NK-92 treated with Interleukin-12 subunit alpha and Interleukin-12 subunit beta, amount 100 ng/mL, for 24 hours (cell line): ENCODE measurements at regions not wholly inside any gene's neighbourhood (a gene's known extent, or its start where the extent isn't known, plus 50 kb on each side); places are given as distances from the start of the nearest gene placed in this dataset.

Source experiments
- DNase-seq: peaks from one replicate; lab custom pipeline; 2025; lab: John Stamatoyannopoulos, UW

DNA sequence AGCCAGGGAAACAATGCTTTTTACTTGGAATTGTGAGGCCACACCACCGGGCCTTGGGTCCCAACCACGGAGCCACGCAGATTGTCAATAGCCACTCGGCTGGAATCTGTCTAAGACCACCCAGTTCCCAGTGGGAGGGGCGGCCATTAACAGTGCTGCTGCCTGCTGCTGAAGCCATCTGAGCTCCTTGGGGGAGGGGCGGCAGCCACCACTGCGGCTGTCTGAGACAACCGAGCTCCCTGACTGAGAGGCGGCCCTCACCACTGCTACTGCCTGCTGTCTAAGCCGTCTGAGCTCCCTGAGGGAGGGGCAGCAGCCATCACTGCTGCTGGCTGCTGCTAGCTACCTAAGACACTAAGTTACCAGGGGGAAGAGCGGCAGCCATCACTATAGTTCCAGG, 64.3 kb downstream of the DMRTA2 start:
- DNase-seq, result no peak

DNA sequence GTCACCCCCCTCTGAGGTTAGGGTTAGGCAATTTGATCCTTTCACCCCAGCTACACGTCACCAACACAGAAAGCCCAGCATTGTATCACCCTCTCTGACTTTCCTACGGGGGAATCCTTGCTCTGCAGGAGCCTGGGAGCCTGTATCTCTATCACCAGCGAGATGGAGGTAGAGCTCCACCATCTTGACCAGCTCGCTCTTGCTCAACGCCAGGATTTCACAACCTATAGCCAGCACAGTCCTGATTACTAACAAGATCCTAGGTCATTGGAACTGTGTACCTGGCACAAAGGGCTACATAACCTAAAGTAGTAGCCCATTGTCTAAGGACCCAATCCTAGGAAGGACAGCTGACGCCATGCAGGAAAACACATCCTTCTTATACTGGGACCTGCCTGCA, 66.1 kb downstream of the DMRTA2 start:
- no peak for DNase-seq

DNA sequence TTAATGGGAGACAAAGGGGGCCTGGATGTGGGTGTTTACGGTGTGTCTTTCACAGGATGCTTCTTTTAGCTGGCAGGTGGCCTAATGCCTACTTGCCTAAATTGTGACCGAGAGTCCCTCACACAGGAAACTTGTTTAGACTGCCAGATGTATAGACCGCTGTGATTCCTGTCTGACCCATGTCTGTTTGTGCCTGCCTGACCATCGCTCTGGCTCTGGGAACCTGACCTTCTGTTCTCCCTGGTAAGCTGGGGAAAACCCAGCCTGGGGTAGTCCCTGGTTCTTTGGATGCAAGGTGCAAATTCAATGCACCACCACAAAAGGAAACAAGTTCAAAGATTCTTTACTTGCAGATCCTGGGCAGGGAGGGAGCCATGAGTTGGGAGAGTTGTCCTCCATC, 68.4 kb downstream of the DMRTA2 start:
- no peak for DNase-seq

DNA sequence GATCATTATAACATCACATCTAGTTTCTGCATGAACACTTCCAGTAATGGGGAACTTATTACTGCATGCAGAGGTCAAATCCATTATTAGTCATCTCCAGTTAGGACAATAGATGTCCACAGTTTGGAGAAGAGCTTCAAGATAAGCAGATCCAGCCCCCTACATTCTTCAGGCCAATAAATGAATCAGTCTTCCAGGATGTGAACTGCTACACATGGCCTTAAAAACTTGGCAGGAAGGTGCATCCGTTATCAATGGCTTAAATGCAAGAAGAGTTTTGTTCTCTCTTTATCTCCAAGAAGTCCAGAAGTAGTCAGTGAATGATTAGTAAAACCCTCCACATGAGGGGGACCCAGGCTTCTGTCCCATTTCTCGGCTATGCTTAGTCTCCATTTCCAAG, 70.8 kb downstream of the DMRTA2 start:
- no peak for DNase-seq

DNA sequence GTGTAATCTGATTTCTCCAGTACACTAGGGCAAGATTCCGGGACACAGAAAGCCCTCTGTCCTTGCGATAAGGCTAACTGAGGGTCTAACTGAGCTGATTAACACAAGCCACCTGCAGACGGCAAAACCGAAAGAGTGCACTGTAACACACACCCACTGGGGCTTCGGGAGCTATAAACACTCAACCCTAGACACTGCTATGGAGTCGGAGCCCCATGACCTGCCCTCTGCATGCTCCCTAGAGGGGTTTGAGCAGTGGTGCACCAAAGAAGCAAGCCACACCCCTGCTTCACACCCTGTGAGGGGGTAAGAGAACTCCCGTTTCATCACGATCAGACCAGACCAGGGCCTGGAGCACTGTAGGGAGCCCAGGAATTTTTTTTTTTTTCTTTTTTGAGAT, 72.4 kb downstream of the DMRTA2 start:
- DNase-seq, result no peak

DNA sequence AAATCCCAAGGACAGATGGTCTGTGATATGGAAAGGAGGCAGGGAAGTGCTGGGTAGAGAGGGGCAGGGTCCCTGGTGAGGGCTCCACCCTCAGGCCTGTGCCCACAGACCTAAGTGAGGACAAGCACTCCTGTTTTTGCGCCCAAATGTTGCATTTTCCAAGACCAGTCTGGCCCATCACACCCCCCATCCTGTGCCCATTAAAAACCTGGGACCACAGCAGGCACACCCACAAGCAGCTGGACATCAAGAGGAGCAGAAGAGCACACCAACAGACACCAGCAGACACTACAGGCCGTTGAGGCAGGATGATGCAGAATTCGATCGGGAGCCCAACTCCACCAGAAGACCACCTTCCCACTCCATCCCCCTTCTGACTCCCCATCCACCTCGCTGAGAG, 72.8 kb downstream of the DMRTA2 start:
- no peak for DNase-seq

DNA sequence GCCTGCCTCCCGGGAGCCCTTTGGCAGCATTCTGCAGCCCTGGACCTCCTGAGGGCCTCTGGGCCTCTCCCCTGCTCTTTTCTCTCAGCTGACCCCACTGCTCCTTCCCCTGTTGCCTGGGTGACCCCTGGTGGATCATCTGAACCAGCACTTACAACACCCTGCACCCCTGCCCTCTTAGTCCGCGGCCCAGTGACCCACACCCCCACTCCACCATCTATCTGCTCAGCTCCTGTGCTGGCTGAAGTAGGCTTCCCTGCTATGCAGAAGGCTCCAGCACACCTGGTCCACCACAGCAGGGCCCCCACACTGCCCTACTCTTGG, 74.0 kb downstream of the DMRTA2 start:
- DNase-seq, result no peak

DNA sequence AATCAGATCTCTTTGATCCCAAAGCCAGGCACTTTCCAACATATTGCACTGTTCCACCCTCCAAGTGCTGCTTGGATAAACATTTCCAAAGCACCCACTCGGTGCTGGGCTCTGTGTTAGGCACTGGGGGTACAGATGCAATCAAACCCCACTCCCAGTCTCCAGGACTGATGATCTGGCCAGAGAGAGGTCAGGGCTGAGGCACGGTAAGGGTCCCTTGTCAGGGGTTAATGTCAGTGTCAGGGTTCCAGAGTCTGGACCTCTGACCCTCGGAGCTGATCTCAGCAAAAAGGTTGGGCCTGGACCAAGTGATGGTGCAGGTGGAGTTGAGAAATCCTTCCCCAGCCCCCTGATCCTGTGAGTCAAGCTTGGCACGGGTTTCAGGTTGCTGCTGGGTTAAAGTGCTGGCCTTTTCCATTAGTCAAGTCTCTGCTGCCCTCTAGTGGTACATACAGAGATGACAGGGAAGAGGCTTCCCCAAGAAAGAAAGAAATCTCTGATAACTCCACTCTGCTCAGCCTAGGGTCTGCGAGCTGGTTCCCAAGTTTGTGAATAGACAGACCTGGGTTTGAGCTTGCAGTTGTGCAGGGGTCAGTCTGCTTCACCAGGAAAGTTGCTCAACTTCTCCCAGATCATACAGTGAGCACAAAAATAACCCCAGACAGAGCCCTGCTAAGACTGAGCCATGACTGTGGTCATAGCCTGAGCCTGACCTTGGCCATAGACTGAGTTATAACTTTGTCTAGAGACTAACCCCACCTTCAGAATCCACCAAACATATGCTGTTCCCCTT, 74.6 kb downstream of the DMRTA2 start:
- DNase-seq, result peak; percentile 25

DNA sequence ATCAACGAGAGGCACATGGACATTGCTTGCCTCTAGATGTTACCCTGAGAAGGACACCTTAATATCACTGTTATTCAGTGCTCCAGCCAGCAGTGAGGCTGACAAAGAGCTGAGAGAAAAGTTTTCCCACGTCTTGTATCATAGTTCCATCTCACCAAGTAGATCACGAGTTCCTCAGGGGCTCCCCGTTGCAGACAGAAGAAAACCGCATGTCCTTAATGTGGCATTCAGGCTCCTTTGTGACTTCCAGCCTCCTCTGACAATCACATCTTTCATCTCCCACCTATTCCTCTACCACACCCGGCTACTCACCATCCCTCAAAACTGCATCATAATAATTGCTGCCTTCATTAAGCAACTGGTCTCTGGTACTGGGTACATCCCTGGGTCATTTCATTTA, 75.3 kb downstream of the DMRTA2 start:
- no peak for DNase-seq

DNA sequence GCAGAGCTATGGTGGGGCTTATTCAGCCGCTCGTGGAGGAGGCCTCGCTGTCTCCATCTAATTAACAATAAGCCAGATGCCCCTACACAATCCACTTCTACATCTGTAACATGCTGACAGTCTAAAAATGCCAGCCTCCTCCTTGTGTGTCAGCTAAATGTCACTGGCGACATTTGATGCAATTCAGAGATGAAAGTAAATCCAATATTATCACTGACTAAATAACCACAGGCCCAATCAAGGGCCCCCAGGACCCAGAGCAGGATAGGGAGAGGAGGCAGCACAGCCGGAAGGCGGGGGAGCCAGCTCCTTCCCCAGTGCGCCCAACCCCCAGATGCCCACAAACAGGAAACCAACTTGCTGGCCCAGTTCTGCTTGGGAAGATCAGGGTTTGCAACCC, 76.6 kb downstream of the DMRTA2 start:
- DNase-seq, result no peak

DNA sequence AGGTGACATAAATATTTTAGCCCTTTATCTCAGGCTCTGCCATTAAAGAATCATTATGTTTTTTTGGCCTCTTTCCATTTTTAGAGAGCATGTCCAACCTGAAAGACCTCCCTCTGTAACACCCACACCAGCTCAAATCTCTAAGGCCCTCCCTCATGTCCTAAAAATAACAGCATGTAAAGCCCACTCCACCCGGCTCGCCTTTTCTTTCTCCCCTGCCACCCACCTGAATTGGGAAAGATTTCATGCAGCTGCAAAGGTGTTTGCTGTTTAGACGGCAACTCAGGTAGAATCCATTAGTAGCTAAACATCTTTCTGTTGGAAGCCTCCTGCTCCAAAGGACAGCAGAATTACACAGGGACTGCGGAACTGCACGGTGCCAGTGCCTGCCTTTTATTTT, 79.9 kb downstream of the DMRTA2 start:
- DNase-seq, result no peak

DNA sequence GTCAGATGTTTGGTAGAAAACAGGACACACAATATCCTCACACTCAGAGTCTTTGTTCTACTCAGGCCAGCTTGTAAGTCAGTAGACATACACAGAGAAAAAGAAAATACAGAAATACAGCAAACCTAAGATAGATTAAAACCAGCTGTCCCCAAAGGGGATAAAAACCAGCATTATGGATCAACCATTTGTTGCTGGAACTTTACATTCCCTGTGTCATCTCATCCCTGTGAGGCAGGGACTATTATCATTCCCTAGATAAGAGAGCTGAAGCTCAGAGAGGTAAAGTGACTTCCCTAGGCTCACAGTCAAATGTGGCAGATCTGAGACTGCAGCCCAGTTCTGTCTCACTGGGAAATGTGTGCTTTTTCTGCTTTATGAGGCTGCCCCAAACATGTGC, 80.7 kb downstream of the DMRTA2 start:
- no peak for DNase-seq

DNA sequence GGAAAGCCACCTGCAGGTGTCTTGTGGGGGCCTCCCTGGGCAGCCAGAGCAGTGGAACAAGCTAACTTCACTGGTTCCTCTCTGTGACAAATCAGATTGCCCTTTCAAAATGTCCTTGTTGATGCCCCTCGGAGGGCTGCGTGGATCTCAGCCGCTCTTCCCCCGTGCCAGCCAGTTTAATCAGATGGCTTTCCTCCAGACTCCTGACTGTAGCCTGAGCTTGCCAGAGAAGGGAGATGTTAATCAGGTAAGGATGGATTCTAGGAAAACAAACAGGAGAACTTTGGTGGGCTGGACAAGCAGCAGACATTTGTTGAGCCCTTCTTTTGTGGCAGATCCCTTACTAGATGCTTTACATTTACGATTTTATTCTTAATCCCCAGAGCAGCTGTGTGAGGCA, 88.2 kb downstream of the DMRTA2 start:
- DNase-seq, result no peak

DNA sequence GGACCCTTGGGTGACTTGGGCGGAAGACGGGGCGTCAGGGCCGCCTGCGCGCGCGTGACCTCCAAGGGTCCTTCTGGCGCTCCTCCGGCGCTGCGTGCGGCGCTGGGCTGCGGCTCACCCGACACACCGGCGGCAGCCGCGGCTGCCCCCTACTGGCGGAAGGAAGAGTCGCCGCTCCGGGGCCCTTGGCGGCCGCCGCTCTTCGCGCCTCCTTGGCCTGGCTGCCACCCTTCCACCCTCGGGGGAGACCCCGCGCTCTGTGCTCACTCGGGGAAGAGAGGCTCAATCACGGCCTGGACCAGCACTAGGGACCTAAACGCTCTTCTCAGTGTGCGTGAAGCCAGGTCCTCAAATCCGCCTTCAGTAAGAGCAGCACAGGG, 89.7 kb downstream of the DMRTA2 start:
- no peak for DNase-seq

DNA sequence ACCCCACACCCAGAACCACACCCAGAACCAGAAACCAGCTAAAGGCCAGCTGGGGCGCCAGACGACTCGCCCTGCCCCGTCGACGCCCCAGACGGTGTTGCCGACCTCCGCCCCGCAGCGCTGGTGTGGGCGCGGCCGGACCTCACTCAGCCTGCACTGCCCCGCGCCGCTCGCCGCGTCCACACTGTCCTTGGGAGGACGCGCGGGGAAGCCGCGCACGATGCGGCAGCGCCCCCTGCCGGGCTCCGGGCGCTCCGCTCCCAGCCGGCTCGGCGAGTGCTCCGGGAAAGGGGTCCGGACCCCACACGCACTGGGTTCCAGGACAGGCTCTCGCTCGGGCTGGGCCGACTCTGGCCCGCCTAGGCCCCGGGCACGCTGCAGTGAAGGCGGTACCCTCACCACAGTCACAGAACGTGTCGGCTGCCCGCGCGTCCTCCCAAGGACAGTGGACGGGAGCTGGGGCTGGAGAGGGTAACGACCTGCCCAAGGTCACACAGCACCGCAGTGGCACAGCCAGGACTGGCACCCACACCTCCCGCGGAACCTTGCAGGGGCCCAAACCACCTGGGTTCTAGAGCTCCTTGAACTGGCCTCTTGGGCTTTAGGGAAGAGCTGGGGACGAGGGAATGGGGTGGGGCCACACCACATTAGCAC, 90.2 kb downstream of the DMRTA2 start:
- no peak for DNase-seq

DNA sequence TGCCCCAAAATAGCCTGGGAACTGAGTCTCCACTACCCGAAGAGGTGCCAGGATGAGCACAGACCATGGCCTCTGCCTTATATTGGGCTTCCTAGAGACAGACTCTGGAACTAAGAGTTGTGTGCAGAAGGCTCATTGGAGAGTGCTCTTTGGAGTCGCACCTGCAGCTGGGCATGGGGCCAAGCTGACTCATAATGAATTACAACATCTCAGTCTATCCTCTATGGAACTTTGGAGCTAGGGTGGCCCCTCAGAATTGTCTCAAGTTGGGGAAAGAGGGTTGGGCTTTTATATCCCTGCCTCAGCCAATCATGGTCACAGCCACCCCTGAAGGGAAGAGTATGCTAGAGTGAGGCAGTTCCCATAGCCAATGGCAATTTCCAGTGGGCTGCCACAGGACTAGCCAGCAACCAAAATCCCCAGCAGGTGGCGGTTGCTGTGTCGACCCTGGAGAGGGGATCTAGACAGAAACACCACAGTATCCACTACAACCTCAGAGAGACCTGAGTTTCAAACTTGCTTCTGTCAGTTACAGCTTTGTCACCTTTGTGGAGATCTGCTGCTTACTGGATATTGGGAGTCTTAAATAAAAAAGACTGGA, 93.8 kb downstream of the DMRTA2 start:
- no peak for DNase-seq

DNA sequence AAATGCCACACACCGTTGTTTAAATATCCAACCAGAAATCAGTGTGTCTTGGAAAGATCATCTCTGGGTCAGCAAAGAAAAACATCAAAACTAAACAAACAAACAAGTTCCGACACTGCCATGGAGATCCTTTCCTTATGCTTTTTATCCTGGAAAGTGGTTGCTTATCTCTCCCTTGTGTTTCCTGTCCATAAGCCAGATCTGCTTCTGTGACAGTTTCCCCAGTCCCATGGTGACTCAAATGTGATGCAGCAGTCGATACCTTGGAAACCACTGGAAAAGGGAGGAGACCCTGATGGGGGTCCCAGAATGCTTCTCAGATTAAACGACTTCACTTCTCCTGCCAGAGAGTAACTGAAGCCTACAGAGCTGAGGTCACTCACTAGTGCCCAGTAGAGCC, 94.7 kb downstream of the DMRTA2 start:
- DNase-seq, result no peak

DNA sequence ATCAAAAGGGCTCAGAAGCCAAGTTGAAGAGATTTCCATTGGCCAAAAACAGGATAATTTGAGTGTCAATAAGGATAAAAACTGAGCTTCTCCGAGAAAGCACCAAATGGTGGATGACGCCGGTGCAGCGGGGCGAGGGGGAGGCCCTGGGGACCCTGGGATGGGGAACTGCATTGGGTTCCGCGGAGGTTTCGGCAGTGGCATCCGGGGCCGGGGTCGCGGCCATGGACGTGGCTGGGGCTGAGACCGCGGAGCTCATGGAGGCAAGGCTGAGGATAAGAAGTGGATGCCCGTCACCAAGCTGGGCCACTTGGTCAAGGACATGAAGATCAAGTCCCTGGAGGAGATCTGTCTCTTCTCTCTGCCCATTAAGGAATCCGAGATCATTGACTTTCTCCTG, 97.2 kb downstream of the DMRTA2 start:
- no peak for DNase-seq

DNA sequence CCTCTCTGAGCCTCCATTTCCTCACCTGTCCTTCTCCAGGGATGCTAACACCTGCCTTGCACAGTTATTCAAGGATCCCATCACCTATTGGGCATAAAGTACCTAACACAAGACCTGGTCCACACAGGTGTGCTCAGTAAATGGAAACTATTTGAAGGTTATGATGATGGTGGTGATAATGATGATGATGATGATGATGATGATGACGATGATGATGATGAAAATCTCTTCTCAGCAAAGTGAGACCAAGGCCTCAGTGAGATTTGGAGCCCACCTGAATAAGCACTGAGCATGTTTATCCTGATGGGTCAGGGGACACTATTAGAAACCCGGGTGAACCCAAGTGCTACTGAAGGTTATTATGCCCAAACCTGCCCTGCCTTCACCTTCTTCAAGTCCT, 100.7 kb downstream of the DMRTA2 start:
- no peak for DNase-seq

DNA sequence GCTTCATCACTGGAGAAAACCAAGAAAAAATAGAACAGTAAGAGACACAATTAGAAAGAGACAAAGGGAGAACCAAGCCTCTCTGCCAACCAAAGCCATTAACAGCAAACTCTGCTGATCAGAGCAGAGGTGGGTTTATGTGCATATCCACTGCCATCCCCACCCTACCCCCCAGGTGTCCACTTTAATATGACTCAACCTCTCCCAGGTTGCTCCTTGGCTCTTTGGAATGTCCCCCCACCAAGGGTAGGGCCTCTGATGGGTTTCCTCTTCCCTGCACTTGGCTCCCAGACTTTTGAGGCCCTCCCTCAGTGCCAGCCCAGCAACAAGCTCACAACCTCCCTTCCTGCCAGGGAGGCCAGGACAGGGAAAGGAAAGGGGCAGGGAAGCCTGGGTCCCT, 104.8 kb downstream of the DMRTA2 start:
- no peak for DNase-seq

DNA sequence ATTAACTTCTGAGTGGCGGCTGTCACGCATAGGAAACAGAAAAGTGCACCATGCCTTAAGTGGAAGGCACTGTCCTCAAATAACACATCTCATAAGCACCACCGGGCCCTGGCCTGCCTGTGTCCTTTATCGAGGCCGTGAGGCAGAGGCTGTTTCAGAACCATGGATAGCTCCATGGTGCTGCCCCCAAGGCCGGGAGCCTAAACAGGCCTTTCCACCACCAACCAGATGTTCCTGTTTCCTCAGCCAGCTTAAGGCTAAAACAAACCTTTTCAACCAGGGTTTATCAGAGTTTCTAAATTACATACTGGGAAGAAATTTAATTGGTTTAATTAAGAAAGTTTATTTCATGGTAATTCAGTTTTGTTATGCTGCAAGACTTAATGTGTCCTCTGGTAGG, 114.4 kb downstream of the DMRTA2 start:
- DNase-seq, result no peak

DNA sequence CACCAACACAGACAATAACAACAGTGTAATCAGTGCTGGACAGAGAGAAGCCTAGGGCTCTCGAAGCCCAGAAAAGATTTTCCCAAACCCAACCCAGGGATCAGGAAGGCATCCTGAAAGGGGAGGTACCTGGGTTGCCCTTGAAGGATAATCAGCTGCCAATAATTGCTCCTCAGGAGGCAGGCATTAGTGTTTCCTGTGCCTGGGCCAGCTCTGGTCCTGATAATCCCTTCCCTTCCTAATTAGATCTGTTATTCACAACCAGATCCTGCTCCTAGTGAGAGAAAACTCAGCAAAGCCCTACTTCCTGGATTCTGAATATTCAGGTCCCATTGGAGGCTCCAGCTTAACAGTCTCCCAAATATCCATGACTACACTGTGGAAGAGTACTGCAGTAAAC, 117.4 kb downstream of the DMRTA2 start:
- no peak for DNase-seq

DNA sequence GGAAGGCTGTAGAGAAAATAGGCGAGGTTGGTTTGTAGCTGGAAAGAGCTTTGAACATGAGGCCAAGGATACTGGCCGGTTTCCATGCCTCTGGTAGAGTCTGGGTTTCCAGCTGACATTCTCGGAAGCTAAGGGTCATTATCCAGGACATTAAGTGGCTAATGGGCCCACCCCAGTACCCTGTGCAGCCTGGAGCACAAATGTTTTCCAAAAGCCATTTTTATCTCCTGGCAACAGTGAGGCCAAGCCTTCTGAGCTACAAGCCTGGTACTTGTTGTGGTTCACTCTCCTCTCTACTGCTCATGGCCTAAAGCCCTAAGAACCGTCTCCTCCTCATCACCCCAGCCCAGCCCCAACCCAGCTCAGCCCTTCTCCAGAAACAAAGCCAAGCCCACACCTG, 122.9 kb downstream of the DMRTA2 start:
- DNase-seq, result no peak

DNA sequence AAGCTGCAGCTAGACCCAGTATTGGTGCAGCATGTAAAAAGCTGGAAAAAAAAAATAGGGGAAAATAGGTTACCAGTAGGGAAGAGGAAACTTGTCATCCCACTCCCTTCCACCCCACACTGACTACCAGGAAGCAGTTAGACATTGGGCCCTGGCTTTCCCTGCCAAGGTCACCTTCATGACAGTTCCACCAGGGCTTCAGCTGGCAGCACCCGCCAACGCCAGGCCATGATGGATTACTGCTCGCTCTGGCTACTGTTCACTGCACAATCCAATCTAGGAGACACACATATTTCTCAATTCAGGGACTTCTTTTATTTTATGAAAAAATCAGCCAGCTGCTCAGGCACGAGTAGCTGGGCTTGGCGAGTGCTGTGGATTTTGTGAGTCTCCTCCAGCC, 127.7 kb downstream of the DMRTA2 start:
- no peak for DNase-seq
